A673 (cell line): ENCODE measurements at regions not wholly inside any gene's neighbourhood (a gene's known extent, or its start where the extent isn't known, plus 50 kb on each side); places are given as distances from the start of the nearest gene placed in this dataset.

Experiments used
- BruUV-seq: library from RNA; stranded (reverse); fragments of 400-500 nt; replicated peaks from 2 replicates; lab custom pipeline; 2021; lab: Mats Ljungman, UMichigan
- CTCF ChIA-PET: fragments of 300-600 bp; sonication (Branson Sonifier 250); formaldehyde crosslinking; loops from one replicate; lab custom pipeline; 2022; ENCODE audit warnings: antibody characterized with exemption; lab: Charles Lee
- POLR2A ChIA-PET: fragments of 300-600 bp; sonication (Branson Sonifier 250); formaldehyde crosslinking; loops from one replicate; lab custom pipeline; 2022; ENCODE audit warnings: antibody characterized with exemption; ENCODE audit not compliant: low non-redundant PET; lab: Charles Lee
- DNase-seq: peaks from one replicate; pipeline ENCODE4 v3.0.0-alpha.2; 2015; ENCODE audit warnings: low spot score
- H3K27ac ChIP-seq: fragments of 200-600 bp; sonication (generic); 2 replicates; pipeline ENCODE4 v1.5.1; 2016; ENCODE audit warnings: mixed run types, low read depth, mild to moderate bottlenecking, mixed read lengths, antibody characterized with exemption, low read length; ENCODE audit not compliant: poor library complexity, severe bottlenecking
- H3K27me3 ChIP-seq: fragments of 200-600 bp; sonication (generic); replicated peaks from 2 replicates; pipeline ENCODE4 v1.6.1; 2017; ENCODE audit warnings: mixed run types, low read depth, mild to moderate bottlenecking, mixed read lengths, antibody characterized with exemption, low read length; ENCODE audit not compliant: insufficient read depth, poor library complexity
- H3K36me3 ChIP-seq: fragments of 200-600 bp; sonication (generic); 2 replicates; pipeline ENCODE4 v1.6.1; 2016; ENCODE audit warnings: mixed run types, mild to moderate bottlenecking, mixed read lengths, antibody characterized with exemption, low read length; ENCODE audit not compliant: insufficient read depth, poor library complexity, severe bottlenecking
- H3K4me1 ChIP-seq: fragments of 200-600 bp; sonication (generic); 2 replicates; pipeline ENCODE4 v1.6.1; 2017; ENCODE audit warnings: mixed run types, mild to moderate bottlenecking, mixed read lengths, antibody characterized with exemption, low read length; ENCODE audit not compliant: insufficient read depth, poor library complexity, severe bottlenecking
- H3K4me3 ChIP-seq: fragments of 200-600 bp; sonication (generic); 2 replicates; pipeline ENCODE4 v1.5.1; 2016; ENCODE audit warnings: low read depth, mixed run types, mild to moderate bottlenecking, mixed read lengths, low read length; ENCODE audit not compliant: poor library complexity, severe bottlenecking
- H3K9me3 ChIP-seq: fragments of 200-600 bp; sonication (generic); 2 replicates; pipeline ENCODE4 v1.6.1; 2016; ENCODE audit warnings: mixed run types, low read depth, mild to moderate bottlenecking, mixed read lengths, antibody characterized with exemption, low read length; ENCODE audit not compliant: poor library complexity, severe bottlenecking
- CTCF ChIP-seq: fragments of 300-800, 200-600 bp; sonication (generic); conservative IDR thresholded peaks from 2 replicates; pipeline ENCODE4 v1.5.1; 2017; ENCODE audit warnings: low read depth, mild to moderate bottlenecking, antibody characterized with exemption, low read length, moderate library complexity, mixed read lengths
- EZH2 ChIP-seq: fragments of 200-600 bp; sonication (generic); IDR thresholded peaks from 2 replicates; pipeline ENCODE4 v1.6.1; 2017; ENCODE audit warnings: borderline replicate concordance, low read depth, mild to moderate bottlenecking, mixed read lengths, antibody characterized with exemption, low read length; ENCODE audit not compliant: poor library complexity, severe bottlenecking
- intact Hi-C: fragments of 100-400 bp; cut with micrococcal nuclease; formaldehyde crosslinking; loops from one replicate; pipeline ENCODE4 v1.10.0; 2022; ENCODE audit not compliant: unreplicated experiment

DNA sequence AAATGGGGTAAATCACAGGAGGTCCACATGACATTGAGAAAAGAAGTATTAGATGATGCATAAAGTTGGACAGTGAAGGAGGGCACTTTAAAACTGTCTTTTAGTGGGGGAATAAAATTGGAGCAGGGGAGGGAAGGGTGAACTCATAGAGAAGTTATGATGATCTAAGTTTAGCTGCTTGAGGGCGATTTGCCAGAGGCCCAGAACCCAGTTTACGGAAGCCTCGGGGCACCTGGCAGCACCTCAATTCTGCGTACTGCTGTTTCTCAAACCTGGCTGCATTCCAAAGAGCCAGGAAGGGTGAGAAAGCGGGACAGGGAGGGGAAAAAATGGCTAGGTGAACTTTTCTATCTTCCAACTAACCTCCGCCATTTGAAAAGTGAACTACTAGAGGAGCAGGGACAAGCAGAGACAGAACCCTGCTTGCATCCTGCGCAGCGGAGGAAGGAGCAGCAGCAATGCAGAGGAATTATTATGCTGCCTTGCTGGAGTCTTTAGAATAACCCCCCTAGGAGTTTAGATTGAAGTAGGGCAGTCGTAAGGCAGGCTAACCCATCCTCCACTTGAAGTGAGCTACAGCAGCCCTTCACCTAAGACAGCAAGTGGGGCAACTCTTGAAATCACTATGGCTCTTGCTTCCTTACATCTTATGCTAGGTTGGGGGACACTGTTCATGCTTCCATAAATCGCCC is 316.8 kb downstream of the BRINP1 start:
- no peaks in the 10 kb centered on the region for H3K27me3 ChIP-seq
- TF ChIP-seq EZH2 (no peak), CTCF (no peak)
- ChIA-PET CTCF (no interaction called here), POLR2A (no interaction called here)
- intact Hi-C loops: no loop called here
- no TSS peak for BruUV-seq
- H3K4me3 ChIP-seq: no peak overlapping the region
- no peak for DNase-seq
- no peaks in the 10 kb centered on the region for H3K9me3 ChIP-seq
- H3K4me1 ChIP-seq: no peaks in the 10 kb centered on the region
- no peak overlapping the region for H3K27ac ChIP-seq
- H3K36me3 ChIP-seq: no peaks in the 10 kb centered on the region

DNA sequence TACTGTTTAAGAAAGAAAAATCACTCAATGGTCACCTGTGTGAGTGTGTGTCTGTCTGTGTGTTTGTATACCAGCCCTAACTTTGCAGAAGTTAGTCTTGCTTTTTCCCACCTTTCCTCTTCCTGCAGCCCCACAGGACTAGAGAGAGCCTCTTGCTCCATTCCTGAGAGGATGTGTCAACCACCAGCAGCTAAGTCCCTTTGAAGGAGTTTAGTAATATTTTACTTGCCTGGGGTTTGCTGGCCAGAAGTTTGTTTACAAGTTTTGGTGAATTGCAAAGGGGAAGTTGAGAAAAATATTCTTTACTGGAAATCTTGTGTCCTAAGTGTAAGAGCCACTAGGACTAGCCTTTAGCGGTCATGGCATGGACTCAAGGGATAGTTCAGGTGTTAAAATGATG is 316.2 kb downstream of the BRINP1 start:
- no peak overlapping the region for H3K27ac ChIP-seq
- H3K9me3 ChIP-seq: peaks cover 2% of the 10 kb centered on the region
- no peaks in the 10 kb centered on the region for H3K4me1 ChIP-seq
- DNase-seq: no peak
- no peaks in the 10 kb centered on the region for H3K27me3 ChIP-seq
- no peaks in the 10 kb centered on the region for H3K36me3 ChIP-seq
- H3K4me3 ChIP-seq: no peak overlapping the region
- ChIA-PET POLR2A (no interaction called here), CTCF (no interaction called here)
- no peak for TF ChIP-seq CTCF
- no peak for TF ChIP-seq EZH2
- intact Hi-C loops: no loop called here
- no TSS peak for BruUV-seq

DNA sequence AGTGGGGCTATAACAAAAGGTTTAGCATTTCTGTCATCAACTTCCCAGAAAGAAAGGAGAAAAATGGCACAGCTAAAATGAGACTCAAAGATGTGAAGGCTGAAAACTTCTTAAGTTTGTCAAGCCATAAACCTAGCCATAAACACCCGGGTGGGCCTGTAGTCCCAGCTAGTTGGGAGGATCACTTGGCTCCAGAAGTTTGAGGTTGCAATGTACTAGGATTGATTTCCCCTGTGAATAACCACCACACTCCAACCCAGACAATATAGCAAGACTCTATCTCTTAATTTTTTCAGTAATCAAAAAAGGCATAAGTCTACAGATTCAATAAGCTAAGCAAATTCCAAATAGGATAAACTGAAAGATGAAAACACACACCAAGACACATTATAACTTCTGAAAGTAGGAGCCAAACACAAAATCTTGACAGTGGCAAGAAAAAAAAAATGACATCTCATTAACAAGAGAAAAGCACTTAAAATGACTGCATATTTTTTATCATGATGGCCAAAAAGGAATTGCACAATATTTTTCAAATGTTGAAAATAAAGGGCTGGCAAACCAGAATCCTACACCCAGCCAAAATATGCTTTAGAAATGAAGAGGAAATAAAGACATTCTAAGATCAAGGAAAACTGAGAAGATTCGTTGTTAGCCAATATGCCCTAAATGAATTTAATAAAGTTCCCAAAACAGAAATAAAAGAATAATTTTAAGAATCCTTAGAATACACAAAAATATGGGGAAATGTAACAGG is 308.4 kb downstream of the BRINP1 start:
- Histone ChIP-seq H3K4me1 (no peaks in the 10 kb centered on the region), H3K27ac (no peak overlapping the region), H3K27me3 (no peaks in the 10 kb centered on the region), H3K36me3 (no peaks in the 10 kb centered on the region), H3K9me3 (peaks cover 6% of the 10 kb centered on the region), H3K4me3 (no peak overlapping the region)
- BruUV-seq: no TSS peak
- intact Hi-C loops: no loop called here
- ChIA-PET CTCF (no interaction called here), POLR2A (no interaction called here)
- no peak for DNase-seq
- no peak for TF ChIP-seq EZH2
- no peak for TF ChIP-seq CTCF
